ENCODE measurements at regions not wholly inside any gene's neighbourhood (a gene's known extent, or its start where the extent isn't known, plus 50 kb on each side); places are given as distances from the start of the nearest gene placed in this dataset.
A peak's percentile ranks its signal among the peaks of the same experiment; 100 is the strongest.

GRCh38 chr10:61835069-61835945, 66.2 kb upstream of the ARID5B start:
- no peaks in the 10 kb centered on the region for H4K20me1 ChIP-seq (ENCODE audit: control insufficient read depth, insufficient read depth, low read length, poor library complexity, severe bottlenecking)
- no peak for ATAC-seq (ENCODE audit: low read depth)
- H3K4me1 Mint-ChIP-seq, result no peaks in the 10 kb centered on the region
- no peaks in the 10 kb centered on the region for H3K36me3 ChIP-seq (replicated peaks in 1 of 2; ENCODE audit: control extremely low read depth in 1 of 2, control insufficient read depth in 1 of 2, extremely low read depth in 1 of 2, insufficient read depth in 2 of 2, low read length in 1 of 2)
- WGBS (ENCODE audit: insufficient coverage), result 65% methylated on average over 3 of the region's 8 CpGs
- H3K4me3 ChIP-seq (ENCODE audit: control extremely low read depth in 1 of 5, extremely low read depth in 1 of 5, insufficient read depth in 1 of 5, low read depth in 2 of 5, low read length in 4 of 5), result no peak overlapping the region
- H3K27ac ChIP-seq (ENCODE audit: low read length in 2 of 2), result no peak overlapping the region
- no peak overlapping the region for H3K4me2 ChIP-seq (replicated peaks; ENCODE audit: low read depth, low read length, poor library complexity, severe bottlenecking)
- TF ChIP-seq CTCF (IDR thresholded peaks at IDR 0.05) (peak; percentile 41), EZH2 (IDR thresholded peaks at IDR 0.05; ENCODE audit: borderline replicate concordance, insufficient read depth, low read depth, low read length, poor library complexity, severe bottlenecking) (no peak)
- H3K4me1 ChIP-seq (ENCODE audit: control insufficient read depth in 2 of 2, insufficient read depth in 2 of 2, low read length in 2 of 2), result peaks cover 0 to 2% of the 10 kb centered on the region in 2 donors
- no peak overlapping the region for H2AFZ ChIP-seq (ENCODE audit: insufficient read depth, low read depth, low read length, poor library complexity, severe bottlenecking)
- H3K9me3 ChIP-seq (ENCODE audit: control extremely low read depth in 1 of 3, control insufficient read depth in 2 of 3, insufficient read depth in 1 of 3, low read length in 2 of 3), result no peaks in the 10 kb centered on the region
- no peak overlapping the region for H3K27ac Mint-ChIP-seq
- POLR2A ChIA-PET, result no interaction called here
- DNase-seq, result peak; percentile 20
- H3K9ac ChIP-seq (ENCODE audit: low read length), result no peak overlapping the region
- intact Hi-C loops (cut with micrococcal nuclease), result loop anchor here (1.0 kb wide), 1 partner anchor 84 kb away; no protein-coding TSS in a partner anchor
- CTCF ChIA-PET, result interaction anchor here (0.7 to 1.5 kb wide), 2 partner anchors 84 to 694 kb away, joined by 8 to 15 read pairs; no protein-coding TSS in a partner anchor
- H3K4me3 Mint-ChIP-seq, result no peak overlapping the region
- H3K9me3 Mint-ChIP-seq (ENCODE audit: insufficient read depth), result no peaks in the 10 kb centered on the region
- no peaks in the 10 kb centered on the region for H3K27me3 ChIP-seq (replicated peaks in 1 of 4; ENCODE audit: control extremely low read depth in 1 of 4, control insufficient read depth in 3 of 4, insufficient read depth in 4 of 4, low read length in 3 of 4)
- no peaks in the 10 kb centered on the region for H3K27me3 Mint-ChIP-seq
- no peaks in the 10 kb centered on the region for H3K79me2 ChIP-seq (ENCODE audit: control insufficient read depth, insufficient read depth, low read length)
